DMS 273 treated with DMSO at 0.1 percent for 48 hours (cell line): ENCODE measurements at regions not wholly inside any gene's neighbourhood (a gene's known extent, or its start where the extent isn't known, plus 50 kb on each side); places are given as distances from the start of the nearest gene placed in this dataset.

Source experiments
- DNase-seq: peaks from one replicate; lab custom pipeline; 2025; lab: John Stamatoyannopoulos, UW

GRCh38 chr4:188197566-188197965 is 58.3 kb downstream of the TRIML1 start:
- DNase-seq = no peak

GRCh38 chr4:188198982-188199792 is 59.9 kb downstream of the TRIML1 start:
- DNase-seq = no peak

- DNase-seq = no peak
Measured at GRCh38 chr4:188201851-188202250, 62.6 kb downstream of the TRIML1 start.

- DNase-seq = no peak
Measured at GRCh38 chr4:188206783-188207182, 67.5 kb downstream of the TRIML1 start.

GRCh38 chr4:188214861-188215260 is 75.6 kb downstream of the TRIML1 start:
- no peak for DNase-seq

DNA sequence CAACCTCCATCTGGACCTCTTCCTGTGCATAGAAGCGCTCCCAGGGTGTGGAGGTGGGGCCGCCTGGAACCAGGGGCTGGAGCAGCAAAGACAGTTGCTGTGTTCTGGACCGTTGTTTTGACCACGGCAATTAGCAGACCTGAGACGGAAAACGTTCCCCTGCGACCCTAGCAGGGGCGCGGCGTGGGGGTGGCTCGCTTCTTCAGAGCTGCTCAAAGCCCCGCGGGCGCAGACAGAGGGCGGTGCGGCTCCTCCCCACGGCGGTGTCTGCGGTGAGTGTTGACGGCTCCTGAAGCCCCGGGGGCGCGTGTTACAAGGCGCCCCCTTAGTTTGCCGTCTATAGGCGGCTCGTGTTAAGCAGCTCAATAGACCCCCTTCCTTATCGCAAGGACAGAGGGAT is 79.2 kb downstream of the TRIML1 start:
- no peak for DNase-seq

- DNase-seq = no peak
Measured at GRCh38 chr4:188220006-188220405, 80.8 kb downstream of the TRIML1 start.

DNA sequence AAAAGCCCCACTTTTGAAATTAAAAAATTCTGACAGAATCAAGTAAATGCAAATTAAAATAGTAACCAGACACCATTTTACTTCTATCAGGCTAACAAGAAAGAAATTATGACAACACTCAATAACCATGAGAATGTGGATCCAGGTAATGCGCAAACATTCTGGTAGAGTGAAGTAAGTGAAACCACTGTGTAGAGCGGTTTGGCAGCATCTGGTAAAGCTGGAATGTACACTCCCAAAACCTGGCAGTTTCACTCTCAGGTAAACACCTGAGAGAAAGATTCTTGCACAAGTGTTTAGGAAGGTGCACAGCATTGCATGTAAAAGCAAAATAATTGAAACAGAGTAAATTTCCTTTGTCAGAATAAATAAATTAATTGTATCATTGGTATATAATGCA is 81.8 kb downstream of the TRIML1 start:
- no peak for DNase-seq

- no peak for DNase-seq
Measured at GRCh38 chr4:188228279-188228678, 89.0 kb downstream of the TRIML1 start.

DNA sequence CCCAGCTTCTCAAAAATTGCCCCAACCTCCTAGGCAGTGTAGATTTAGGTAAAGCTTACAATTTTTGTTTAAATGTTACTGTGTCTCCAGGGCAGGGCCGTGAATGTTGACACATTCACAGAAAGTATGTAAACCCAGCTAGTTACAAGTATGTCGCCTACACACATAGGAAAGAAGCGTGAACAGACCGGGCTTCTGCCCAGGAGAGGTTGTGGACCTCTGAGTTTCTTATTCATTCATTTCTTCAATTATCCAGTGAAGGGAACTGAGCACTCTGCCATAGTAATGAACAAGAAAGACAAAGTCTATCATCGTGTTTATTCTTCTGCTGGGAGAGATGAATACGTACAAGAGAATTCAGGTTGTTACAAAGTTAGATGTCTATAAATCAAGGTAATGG is 93.2 kb downstream of the TRIML1 start:
- no peak for DNase-seq

- no peak for DNase-seq
Measured at GRCh38 chr4:188242041-188242440, 102.8 kb downstream of the TRIML1 start.

- no peak for DNase-seq
Measured at GRCh38 chr4:188245651-188246050, 106.4 kb downstream of the TRIML1 start.

- no peak for DNase-seq
Measured at GRCh38 chr4:188246488-188246887, 107.2 kb downstream of the TRIML1 start.

DNA sequence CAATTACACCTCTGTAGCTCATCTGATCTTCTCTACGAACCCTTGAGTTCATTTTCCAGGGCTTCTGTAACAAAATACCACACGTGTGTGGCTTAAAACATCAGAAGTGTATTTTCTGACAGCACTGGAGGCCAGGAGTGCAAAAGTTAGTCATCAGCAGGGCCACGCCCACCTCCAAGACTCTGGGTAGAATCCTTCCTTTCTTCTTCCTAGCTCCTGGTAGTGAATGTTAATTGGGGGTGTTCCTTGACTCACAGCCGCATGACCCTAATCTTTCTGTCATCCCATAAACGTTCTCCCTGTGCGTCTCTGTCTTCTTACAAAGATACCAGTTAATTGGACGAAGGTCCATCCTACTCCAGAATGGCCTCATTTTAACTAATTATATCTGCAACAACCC is 115.0 kb downstream of the TRIML1 start:
- DNase-seq = no peak

DNA sequence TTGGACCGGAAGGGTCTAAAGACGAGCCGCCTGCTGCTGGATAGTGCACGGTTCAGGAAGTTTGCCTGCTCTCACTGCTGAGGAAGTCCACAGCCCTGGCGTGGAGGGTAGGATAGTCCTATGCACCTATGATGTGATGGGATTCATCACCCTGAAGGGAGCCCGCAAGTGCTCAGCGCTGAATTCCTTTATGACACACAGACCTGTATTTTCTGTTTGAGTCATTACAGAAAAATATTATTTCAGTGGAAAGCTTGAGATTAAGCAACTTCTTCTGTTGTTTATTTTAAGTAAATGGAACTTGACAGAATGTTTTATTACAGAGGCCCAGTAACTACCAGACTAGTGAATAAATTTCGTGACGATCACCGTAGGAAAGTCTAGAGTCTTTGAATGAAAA is 123.2 kb downstream of the TRIML1 start:
- no peak for DNase-seq

DNA sequence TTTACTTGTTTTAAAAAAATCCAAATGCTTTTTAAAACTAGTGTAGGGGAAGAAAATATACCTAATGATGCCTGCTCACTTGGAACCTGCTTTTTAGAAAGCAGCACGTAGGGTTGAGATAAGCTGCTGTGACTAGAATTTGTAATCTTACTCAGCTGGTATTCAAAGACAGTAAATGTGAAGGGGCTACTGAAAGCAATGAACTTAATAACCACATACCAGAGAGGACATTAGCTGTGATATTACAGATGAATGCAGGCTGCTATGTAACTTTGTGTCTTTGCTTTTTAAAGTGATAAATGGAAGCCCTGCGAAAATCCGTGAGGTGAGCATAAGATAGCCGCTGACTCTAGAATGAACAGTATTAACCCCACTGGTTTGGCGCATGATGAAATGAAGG is 124.1 kb downstream of the TRIML1 start:
- DNase-seq = no peak

DNA sequence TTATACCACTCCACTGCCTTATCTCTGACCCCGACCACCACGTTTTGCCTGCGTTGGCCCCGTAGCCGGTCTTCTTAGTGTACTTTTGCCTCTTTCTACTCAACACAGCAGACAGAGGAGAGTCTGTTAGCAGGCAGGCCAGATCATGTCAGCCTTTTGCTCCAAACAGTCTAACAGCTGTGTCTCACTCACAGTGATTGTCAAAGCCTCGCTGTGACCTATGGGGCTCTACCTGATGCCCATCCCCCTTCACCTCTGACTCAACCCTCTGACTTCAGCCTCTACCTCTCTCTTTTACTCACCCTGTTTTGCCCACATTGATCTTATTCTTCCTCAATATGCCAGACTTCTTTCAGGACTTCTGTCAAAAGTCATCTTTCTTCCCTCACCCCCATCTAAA is 127.1 kb downstream of the TRIML1 start:
- no peak for DNase-seq

DNA sequence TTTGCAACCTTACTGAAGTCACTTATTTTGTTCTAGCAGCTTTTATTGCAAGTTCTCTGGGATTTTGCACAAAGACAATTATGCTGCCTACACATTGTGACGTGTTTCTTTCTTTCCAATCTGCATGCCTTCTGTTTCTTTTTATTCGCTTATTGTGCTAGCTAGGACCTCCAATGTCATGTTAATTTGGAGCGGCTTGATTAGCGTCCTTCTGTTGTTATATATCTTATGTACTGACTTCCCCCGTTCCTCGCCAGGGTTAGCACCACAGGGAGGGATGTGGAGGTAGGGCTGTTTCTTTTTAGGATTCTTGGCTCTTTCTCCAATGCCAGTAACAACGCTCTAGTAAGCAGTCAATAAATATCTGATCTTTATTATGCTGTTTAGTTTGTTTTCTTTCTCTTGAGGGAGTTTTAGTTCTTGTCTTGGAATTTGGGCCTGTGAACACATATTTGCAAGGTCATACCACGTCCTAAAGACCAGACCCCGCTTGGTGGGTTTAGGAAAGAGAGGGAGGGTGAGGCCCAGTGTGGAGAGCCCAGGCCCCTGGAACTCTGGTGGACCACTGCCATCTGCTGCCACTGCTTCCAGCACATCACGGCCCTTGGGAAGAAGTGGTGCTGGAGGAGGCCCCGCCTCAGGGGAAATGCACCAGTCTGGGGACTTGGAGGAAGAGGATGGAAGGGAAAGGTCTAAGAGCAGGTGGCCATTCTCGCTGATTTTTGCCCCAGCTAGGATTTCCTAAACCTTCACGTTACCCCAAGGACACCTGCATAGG is 129.1 kb downstream of the TRIML1 start:
- DNase-seq = no peak

GRCh38 chr4:188270273-188271069 is 131.2 kb downstream of the TRIML1 start:
- no peak for DNase-seq

GRCh38 chr4:188275686-188276085 is 136.4 kb downstream of the TRIML1 start:
- DNase-seq = no peak

DNA sequence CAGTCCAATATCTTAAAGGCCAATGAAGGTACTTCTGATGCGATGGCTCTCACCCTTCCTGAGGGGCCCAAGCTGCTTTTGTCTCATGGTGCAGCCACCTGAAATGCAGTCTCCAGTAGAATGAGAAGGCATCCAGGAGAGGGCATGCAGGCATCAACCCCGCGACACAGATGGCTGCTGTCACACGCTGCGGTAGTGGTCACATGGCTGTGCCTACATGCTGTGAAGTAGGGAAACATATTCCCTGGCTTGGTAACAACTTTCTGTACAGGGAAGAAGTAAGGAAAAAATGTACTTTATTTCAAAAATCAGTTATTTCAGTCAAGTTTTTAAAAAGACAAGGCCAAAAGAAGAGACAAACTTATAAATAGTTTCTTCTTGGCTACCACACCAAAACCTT is 139.9 kb downstream of the TRIML1 start:
- no peak for DNase-seq

GRCh38 chr4:188282471-188283232 is 143.4 kb downstream of the TRIML1 start:
- DNase-seq = no peak
